ENCODE measurements at regions not wholly inside any gene's neighbourhood (a gene's known extent, or its start where the extent isn't known, plus 50 kb on each side); places are given as distances from the start of the nearest gene placed in this dataset.
A peak's percentile ranks its signal among the peaks of the same experiment; 100 is the strongest.
"Not testable (repeated sequence)": the region's sequence is repeated elsewhere in the genome, so short reads cannot be mapped to it uniquely, and the experiment has no call there.

GRCh38 chr2:101609433-101609832, 88.1 kb upstream of the MAP4K4 start:
- no peak for DNase-seq

DNA sequence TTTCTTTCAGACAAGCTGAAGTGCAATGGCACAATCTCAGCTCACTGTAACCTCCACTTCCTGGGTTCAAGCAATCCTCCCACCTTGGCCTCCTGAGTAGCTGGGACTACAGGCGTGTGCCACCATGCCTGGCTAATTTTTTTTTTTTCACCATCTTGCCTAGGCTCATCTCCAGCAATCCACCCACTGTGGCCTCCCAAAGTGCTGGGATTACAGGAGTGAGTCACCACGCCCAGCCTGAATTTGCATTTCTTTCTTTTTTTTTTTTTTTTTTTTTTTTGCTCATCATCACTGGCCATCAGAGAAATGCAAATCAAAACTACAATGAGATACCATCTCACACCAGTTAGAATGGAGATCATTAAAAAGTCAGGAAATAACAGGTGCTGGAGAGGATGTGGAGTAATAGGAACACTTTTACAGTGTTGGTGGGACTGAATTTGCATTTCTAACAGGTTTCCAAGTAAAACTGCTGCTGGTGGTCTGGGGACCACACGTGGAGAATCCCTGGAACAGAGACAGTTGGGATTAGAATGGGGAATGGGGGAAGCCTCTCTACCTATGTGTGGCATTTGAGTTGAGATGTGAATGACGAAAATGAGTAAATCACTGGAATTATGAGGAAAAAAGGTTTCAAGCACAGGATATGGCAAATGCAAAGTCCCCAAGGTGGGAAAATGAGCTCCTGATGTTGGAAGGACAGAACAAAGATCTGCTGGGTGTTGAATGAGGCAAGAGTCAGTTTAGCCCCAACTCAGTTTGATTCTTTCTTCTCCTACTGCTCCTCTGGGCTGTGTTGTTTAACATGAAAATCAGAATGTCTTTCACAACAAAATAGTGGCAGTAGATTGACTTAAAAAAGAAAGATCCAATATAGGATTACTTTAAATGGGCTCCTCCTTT, 88.8 kb upstream of the MAP4K4 start:
- no peak for DNase-seq

- no peak for DNase-seq
Observed at GRCh38 chr2:101597347-101597944, 100.1 kb upstream of the MAP4K4 start.

- DNase-seq, result no peak
Observed at GRCh38 chr2:101596333-101596732, 101.2 kb upstream of the MAP4K4 start.

- DNase-seq, result no peak
Observed at GRCh38 chr2:101587251-101587650, 110.3 kb upstream of the MAP4K4 start.

GRCh38 chr2:101583861-101584260, 108.9 kb upstream of the RFX8 start:
- no peak for DNase-seq

- DNase-seq, result no peak
Observed at GRCh38 chr2:101581675-101582299, 106.9 kb upstream of the RFX8 start.

GRCh38 chr2:101580528-101580927, 105.6 kb upstream of the RFX8 start:
- no peak for DNase-seq

GRCh38 chr2:101578671-101579070, 103.8 kb upstream of the RFX8 start:
- DNase-seq, result no peak

DNA sequence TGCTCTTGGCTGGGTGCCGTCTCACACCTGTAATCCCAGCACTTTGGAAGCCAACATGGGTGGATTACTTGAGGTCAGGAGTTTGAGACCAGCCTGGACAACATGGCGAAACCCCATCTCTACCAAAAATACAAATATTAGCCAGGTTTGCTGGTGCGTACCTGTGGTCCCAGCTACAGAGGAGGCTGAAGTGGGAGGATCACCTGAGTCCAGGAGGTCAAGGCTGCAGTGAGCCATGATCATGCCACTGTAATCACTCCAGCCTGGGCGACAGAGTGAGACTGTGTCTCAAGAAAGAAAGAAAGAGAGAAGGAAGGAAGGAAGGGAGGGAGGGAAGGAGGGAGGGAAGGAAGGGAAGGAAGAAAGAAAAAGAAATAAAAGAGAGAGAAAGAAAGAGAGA, 103.2 kb upstream of the RFX8 start:
- DNase-seq, result not testable (repeated sequence)

DNA sequence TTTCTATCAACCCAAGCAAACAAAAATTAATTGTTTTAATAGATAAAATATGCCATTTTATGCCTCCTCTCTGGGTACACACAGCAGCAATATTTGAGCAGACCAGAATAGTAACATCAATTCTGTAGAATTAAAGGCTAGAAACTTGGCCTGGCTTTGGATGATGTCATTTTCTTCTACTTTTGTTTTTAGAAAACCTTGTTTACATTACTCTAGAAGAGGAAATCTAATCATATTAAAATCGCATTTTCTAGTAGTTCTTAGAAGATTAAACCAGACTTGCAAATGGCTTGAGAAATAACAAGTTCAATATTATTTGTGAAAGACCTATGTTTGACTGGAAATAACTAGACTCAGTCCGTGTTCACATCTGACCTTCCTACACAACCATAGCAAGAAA, 102.3 kb upstream of the RFX8 start:
- DNase-seq, result no peak

DNA sequence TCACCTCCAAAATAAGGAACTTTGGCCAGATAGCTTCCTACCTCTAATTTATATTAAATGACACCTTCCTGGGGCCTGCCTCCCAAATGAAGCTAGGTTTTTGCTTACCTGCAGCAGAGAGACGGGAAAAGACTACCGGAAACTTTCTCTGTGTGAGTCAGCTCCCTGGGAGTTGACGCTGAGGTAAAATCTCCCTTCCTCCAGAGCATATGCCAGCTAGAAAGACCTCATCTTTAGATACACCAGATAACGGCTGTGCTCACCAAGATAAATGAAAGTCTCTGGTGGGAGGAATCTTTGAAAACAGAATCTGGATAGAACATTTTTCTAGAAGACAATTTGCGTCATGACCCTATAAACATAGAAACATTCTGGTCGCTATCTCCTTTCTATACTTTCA, 99.7 kb upstream of the RFX8 start:
- DNase-seq, result no peak

GRCh38 chr2:101571951-101572350, 97.0 kb upstream of the RFX8 start:
- no peak for DNase-seq

DNA sequence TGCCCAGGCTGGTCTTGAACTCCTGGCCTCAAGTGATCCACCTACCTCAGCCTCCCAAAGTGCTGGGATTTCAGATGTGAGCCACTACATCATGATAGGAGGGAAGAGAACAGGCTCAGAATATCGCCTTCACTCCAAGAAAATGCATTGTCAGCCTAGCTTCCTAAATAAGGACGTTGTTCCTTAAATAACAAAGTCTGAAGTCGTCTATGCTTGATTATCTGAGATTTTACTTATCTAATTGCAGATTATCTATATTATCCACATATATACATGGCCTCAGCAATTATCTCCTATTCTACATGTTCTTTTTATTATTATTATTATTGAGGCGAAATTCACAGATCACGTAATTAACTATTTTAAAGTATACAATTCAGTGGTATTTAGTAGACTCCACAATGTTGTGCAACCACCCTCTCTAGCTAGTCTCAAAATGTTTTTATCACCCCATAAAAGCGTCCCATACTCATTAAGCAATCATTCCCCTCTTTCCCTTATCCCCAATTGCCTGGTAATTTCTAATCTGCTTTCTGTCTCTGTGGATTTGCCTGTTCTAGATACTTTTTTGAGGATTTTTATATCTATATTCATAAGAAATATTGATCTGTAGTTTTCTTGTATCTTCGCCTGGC, 95.1 kb upstream of the RFX8 start:
- no peak for DNase-seq

GRCh38 chr2:101568969-101569368, 94.1 kb upstream of the RFX8 start:
- no peak for DNase-seq

DNA sequence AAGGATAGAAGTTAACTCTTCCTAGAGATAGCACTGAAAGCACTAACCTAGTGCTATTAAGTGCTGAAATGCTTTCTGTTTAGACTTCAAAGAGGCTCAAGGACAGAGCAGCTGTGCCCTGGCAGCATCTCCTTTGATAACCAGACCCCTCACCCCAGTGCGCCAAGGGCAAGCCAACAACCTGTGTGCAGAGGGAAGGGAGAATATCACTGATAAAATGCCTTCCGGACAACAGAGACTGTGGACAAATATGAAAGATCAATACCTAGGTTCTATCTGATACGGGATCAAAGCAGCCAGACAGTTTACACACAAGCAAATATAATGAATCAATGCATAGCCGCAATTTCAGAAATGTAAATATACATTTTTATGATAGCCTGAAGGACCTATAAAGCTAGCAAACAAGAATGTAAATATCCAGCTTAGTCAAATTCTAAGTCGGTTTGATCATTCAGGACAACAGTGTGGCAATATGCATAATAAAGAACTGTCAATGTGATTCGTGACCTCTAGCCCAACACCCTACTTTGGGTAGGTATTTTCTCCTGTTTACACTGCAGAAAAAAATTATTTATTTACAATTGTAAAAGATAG, 91.8 kb upstream of the RFX8 start:
- peak; percentile 71 for DNase-seq

- DNase-seq, result no peak
Observed at GRCh38 chr2:101563849-101564248, 88.9 kb upstream of the RFX8 start.

DNA sequence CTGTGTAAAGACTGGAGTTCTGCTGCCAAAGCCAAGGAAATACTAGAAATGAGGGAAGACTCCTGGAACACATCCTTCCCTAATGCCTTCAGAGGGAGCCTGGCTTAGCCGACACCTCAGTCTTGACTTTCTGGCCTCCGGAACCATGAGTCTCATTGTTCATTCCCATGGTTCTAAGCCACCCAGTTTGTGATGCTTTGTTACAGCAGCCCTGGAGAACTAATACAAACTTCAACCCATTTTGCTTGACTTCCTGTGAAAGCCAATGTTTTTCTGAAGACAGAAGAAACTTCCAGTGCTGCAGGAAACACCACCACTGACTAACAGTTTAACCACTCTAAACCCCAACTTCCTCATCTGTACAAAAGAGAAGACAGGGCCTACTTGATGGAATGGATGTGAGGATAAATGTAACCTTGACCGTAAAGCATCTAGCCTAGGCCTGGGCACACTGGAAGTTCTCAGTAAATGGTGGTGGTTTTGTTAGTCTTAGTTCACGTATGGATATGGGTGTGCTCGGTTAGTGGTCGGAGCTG, 85.9 kb upstream of the RFX8 start:
- DNase-seq, result no peak

DNA sequence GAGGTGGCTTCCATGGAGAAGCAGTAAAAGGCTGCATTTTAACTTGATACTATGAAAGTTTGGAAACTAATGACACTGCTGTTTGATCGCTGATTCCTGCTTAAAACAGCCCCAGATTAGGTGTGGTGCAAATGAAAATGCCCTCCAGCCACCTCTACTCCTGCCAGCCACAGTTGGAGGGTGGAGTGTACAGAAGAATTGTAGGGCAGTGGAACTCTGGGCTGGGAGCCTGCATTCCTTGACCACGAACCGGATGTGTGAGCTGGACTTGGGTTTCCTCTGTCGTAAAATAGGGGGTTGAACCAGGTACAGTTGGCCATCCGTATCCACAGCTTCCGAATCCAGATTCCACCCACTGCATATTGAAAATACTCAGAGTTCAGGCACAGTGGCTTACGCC, 84.6 kb upstream of the RFX8 start:
- no peak for DNase-seq

DNA sequence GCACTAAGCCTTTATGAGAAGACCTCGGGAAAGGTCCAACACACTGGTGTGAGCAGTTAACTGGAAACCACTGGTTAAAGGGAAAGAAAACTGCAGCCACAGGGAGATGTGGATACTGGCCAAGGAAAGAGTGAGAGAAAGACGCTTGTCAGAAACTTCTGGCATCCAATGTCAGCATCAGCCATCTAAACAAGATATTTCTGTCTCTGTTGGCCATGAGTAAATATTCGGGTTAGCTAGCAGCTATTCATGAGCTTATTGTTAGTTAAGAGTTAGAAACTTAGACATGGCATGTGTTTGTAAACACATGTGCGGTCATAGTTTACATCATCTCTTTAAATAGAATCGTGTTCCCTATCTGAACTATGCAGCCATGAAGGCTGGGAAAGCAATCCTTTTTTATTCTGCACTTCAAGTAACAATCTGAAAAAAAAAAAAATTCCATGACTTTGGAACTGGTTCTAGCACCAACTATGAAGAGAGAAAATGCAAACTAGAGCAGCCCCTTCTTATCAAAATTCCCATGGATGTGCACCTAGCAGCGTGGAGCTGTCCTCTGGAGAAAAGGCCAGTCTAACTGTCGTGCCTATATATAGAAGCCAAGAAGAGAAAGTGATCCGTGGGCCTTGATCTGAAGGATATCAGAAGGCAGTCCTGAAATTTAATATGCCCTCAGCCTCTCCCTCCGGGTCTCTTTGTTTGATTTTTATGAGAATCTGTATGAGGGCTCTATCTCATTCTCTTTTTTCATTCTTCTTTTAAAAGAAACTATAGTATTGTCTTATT, 84.0 kb upstream of the RFX8 start:
- no peak for DNase-seq

GRCh38 chr2:101556033-101556459, 81.1 kb upstream of the RFX8 start:
- DNase-seq, result no peak

DNA sequence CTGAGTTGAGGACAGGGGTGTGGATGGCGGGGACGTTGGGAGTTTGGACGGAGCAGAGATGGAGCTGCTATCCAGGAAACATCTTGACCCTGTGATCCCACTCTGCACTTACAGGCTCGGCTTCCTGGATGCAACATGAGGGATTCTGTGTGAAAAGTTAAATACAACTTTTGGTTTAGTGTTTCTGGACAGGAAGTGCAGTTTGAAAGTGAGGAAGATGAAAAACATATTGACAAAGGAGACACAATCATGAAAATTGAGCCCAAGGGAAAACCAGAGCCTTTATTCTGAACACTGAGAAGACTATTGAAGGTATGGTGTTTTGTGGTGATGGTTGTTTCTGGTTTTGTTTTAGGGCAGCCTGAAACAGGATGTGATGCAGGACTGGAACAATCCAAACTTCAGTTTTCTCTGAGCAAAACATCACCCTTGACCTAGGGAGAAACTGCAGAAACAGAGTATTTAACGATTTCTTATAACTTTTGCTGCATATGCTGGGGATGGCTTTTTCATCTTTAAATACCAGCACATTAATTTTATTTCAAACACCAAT, 76.5 kb upstream of the RFX8 start:
- no peak for DNase-seq
